HEK293 (cell line): ENCODE measurements at regions not wholly inside any gene's neighbourhood (a gene's known extent, or its start where the extent isn't known, plus 50 kb on each side); places are given as distances from the start of the nearest gene placed in this dataset.

Source experiments
- CTCF ChIA-PET: fragments of 350-600 bp; formaldehyde crosslinking; extraction: SDS; loops from one replicate; lab custom pipeline; 2021; ENCODE audit warnings: antibody characterized with exemption; lab: Yijun Ruan, JAX
- POLR2A ChIA-PET: fragments of 300-600 bp; formaldehyde crosslinking; extraction: SDS; loops from one replicate; lab custom pipeline; 2020; ENCODE audit warnings: antibody characterized with exemption, inconsistent platforms; lab: Yijun Ruan, JAX
- H3K27ac ChIP-seq: fragments of 200-500 bp; sonication (Bioruptor generic); 2 replicates; pipeline ENCODE4 v1.5.1; 2014; ENCODE audit warnings: low read depth, low read length, control low read depth, inconsistent platforms; ENCODE audit errors: extremely low read depth
- H3K36me3 ChIP-seq, 2 experiments: fragments of 200-500 bp in 1 of 2; sonication (Bioruptor generic) in 1 of 2; 1 replicate in 1 of 2; 2 replicates in 1 of 2; pipeline ENCODE4 v1.5.1; 2014 to 2017; ENCODE audit warnings: inconsistent platforms in 2 of 2, low read length in 2 of 2; ENCODE audit not compliant: control insufficient read depth in 2 of 2, insufficient read depth in 1 of 2
- H3K4me1 ChIP-seq: fragments of 200-500 bp; sonication (Bioruptor generic); 2 replicates; pipeline ENCODE4 v1.5.1; 2014; ENCODE audit warnings: mild to moderate bottlenecking, low read length, inconsistent platforms; ENCODE audit not compliant: control insufficient read depth, insufficient read depth
- H3K4me3 ChIP-seq: 2 replicates; pipeline ENCODE4 v1.5.1; 2011; ENCODE audit warnings: low read depth, mild to moderate bottlenecking, control low read depth, low read length, moderate library complexity
- H3K9me3 ChIP-seq: fragments of 200-500 bp; sonication (Bioruptor generic); 2 replicates; pipeline ENCODE4 v1.5.1; 2014; ENCODE audit warnings: low read depth, low read length, inconsistent platforms; ENCODE audit not compliant: control insufficient read depth, insufficient read depth
- BCL11A ChIP-seq: fragments of 450-650 bp; formaldehyde crosslinking; IDR thresholded peaks from 2 replicates; pipeline ENCODE4 v1.5.1; 2016; ENCODE audit warnings: low read depth, missing biosample characterization, missing genetic modification characterization
- KLF17 ChIP-seq: fragments of 450-650 bp; formaldehyde crosslinking; IDR thresholded peaks from 2 replicates; pipeline ENCODE4 v1.5.1; 2016; ENCODE audit warnings: missing biosample characterization, missing genetic modification characterization
- PRDM4 ChIP-seq: fragments of 450-650 bp; formaldehyde crosslinking; IDR thresholded peaks from 2 replicates; pipeline ENCODE4 v1.5.1; 2017; ENCODE audit warnings: missing biosample characterization, missing genetic modification characterization
- SCRT2 ChIP-seq: fragments of 450-650 bp; formaldehyde crosslinking; IDR thresholded peaks from 2 replicates; pipeline ENCODE4 v1.5.1; 2016; ENCODE audit warnings: missing biosample characterization, missing genetic modification characterization
- SP7 ChIP-seq: fragments of 450-650 bp; formaldehyde crosslinking; IDR thresholded peaks from 2 replicates; pipeline ENCODE4 v1.5.1; 2016; ENCODE audit warnings: missing biosample characterization, missing genetic modification characterization
- YY1 ChIP-seq: fragments of 450-650 bp; formaldehyde crosslinking; IDR thresholded peaks from 2 replicates; pipeline ENCODE4 v1.5.1; 2018; ENCODE audit warnings: missing biosample characterization, missing genetic modification characterization
- ZBTB1 ChIP-seq: fragments of 450-650 bp; formaldehyde crosslinking; IDR thresholded peaks from 2 replicates; pipeline ENCODE4 v1.5.1; 2016; ENCODE audit warnings: missing biosample characterization, missing genetic modification characterization
- ZBTB48 ChIP-seq: fragments of 450-650 bp; formaldehyde crosslinking; IDR thresholded peaks from 2 replicates; pipeline ENCODE4 v1.5.1; 2016; ENCODE audit warnings: missing biosample characterization, missing genetic modification characterization
- ZNF18 ChIP-seq: fragments of 450-650 bp; formaldehyde crosslinking; IDR thresholded peaks from 2 replicates; pipeline ENCODE4 v1.5.1; 2016; ENCODE audit warnings: missing biosample characterization, missing genetic modification characterization
- ZNF2 ChIP-seq: fragments of 450-650 bp; formaldehyde crosslinking; IDR thresholded peaks from 2 replicates; pipeline ENCODE4 v1.5.1; 2016; ENCODE audit warnings: missing biosample characterization, missing genetic modification characterization
- ZNF610 ChIP-seq: fragments of 450-650 bp; formaldehyde crosslinking; IDR thresholded peaks from 2 replicates; pipeline ENCODE4 v1.5.1; 2016; ENCODE audit warnings: missing biosample characterization, missing genetic modification characterization, borderline replicate concordance
- ZNF670 ChIP-seq: fragments of 450-650 bp; formaldehyde crosslinking; IDR thresholded peaks from 2 replicates; pipeline ENCODE4 v1.5.1; 2016; ENCODE audit warnings: missing biosample characterization, missing genetic modification characterization, low read depth
- ZNF692 ChIP-seq: fragments of 450-650 bp; formaldehyde crosslinking; IDR thresholded peaks from 2 replicates; pipeline ENCODE4 v1.5.1; 2016; ENCODE audit warnings: missing biosample characterization, missing genetic modification characterization
- ZNF768 ChIP-seq: fragments of 450-650 bp; formaldehyde crosslinking; IDR thresholded peaks from 2 replicates; pipeline ENCODE4 v1.5.1; 2018; ENCODE audit warnings: missing biosample characterization, mild to moderate bottlenecking, missing genetic modification characterization
- ZNF791 ChIP-seq: fragments of 450-650 bp; formaldehyde crosslinking; IDR thresholded peaks from 2 replicates; pipeline ENCODE4 v1.5.1; 2016; ENCODE audit warnings: missing biosample characterization, missing genetic modification characterization
- ZNF843 ChIP-seq: fragments of 450-650 bp; formaldehyde crosslinking; IDR thresholded peaks from 2 replicates; pipeline ENCODE4 v1.5.1; 2016; ENCODE audit warnings: missing biosample characterization, missing genetic modification characterization
- TF ChIP-seq, protein P1 (sequence below): fragments of 450-650 bp; formaldehyde crosslinking; IDR thresholded peaks from 2 replicates; pipeline ENCODE4 v1.5.1; 2016; ENCODE audit warnings: missing biosample characterization, missing genetic modification characterization

- no peak for TF ChIP-seq ZNF18 (tag by site-specific recombination)
- no peak for TF ChIP-seq KLF17 (tag by site-specific recombination)
- no peak for TF ChIP-seq BCL11A (tag by site-specific recombination)
- TF ChIP-seq PRDM4 (tag by site-specific recombination): no peak
These were observed 248.8 kb upstream of the MAP3K7 start (continued) for GRCh38 chr6:90835596-90836212.

DNA sequence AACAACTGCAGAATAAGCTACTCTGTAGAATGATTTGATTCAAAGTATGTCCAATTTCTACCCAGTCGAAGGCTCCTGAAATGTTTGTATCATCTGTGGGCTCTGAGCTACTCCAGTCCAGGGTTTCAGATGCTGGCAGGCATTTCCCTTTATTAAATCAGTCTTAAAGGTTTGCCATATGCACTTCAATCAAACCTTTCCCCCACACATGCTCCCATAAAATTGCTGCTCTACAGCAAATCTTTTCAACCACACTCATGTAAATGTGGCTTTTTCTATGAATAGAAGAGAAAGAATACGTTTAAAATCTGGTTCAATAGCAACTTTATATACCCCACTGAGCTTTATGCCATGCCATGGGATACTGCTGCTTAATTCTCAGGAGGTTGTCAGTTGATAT lies 242.4 kb upstream of the MAP3K7 start:
- TF ChIP-seq ZBTB48 (tag by site-specific recombination) (no peak), ZNF670 (tag by site-specific recombination) (no peak), ZNF768 (tag by site-specific recombination) (no peak), SCRT2 (tag by site-specific recombination) (no peak), ZNF791 (tag by site-specific recombination) (no peak), SP7 (tag by site-specific recombination) (no peak), YY1 (tag by site-specific recombination) (no peak), ZNF843 (no peak), ZNF610 (tag by site-specific recombination) (no peak), ZNF692 (no peak), ZNF2 (no peak)
- TF ChIP-seq, all 188 proteins: peak for 0
- CTCF ChIA-PET: interaction anchor here (1.0 kb wide), 1 partner anchor 16 kb away, joined by 3 read pairs; no protein-coding TSS in a partner anchor
- Histone ChIP-seq H3K4me1 (no peaks in the 10 kb centered on the region), H3K9me3 (no peaks in the 10 kb centered on the region), H3K4me3 (no peak overlapping the region), H3K27ac (no peak overlapping the region), H3K36me3 (no peaks in the 10 kb centered on the region)
- POLR2A ChIA-PET: no interaction called here

DNA sequence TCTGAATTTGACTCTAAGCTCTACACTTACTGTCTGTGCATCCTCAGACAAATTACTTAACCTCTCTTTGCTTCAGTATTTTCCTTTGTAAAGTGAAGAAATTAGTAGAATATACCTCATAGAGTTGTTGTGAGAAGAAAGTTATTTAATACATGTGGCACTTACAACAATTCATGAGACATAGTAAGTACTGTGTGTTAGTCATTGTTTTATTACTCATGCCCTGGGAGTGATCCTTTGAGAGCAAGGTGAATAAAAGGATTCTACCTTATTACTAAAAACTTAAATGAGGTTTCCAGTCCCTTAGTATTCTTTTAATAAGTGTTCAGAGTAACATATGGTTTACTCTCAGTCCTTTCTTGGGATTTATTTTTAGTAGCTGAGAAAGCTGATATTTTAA lies 233.6 kb upstream of the MAP3K7 start:
- Histone ChIP-seq H3K4me3 (no peak overlapping the region), H3K27ac (no peak overlapping the region), H3K36me3 (no peaks in the 10 kb centered on the region), H3K4me1 (no peaks in the 10 kb centered on the region), H3K9me3 (no peaks in the 10 kb centered on the region)
- ChIA-PET POLR2A (no interaction called here), CTCF (no interaction called here)
- TF ChIP-seq, protein P1, sequence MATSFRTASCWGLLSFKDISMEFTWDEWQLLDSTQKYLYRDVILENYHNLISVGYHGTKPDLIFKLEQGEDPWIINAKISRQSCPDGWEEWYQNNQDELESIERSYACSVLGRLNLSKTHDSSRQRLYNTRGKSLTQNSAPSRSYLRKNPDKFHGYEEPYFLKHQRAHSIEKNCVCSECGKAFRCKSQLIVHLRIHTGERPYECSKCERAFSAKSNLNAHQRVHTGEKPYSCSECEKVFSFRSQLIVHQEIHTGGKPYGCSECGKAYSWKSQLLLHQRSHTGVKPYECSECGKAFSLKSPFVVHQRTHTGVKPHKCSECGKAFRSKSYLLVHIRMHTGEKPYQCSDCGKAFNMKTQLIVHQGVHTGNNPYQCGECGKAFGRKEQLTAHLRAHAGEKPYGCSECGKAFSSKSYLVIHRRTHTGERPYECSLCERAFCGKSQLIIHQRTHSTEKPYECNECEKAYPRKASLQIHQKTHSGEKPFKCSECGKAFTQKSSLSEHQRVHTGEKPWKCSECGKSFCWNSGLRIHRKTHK: 0 out of 2 replicates have a peak, but pooled peaks have one; percentile 34
- TF ChIP-seq ZBTB1 (tag by site-specific recombination): no peak
